PC-9 (cell line): ENCODE measurements at regions not wholly inside any gene's neighbourhood (a gene's known extent, or its start where the extent isn't known, plus 50 kb on each side); places are given as distances from the start of the nearest gene placed in this dataset.

Experiments used
- BruUV-seq: library from RNA; stranded (reverse); fragments of 400-500 nt; replicated peaks from 2 replicates; lab custom pipeline; 2021; lab: Mats Ljungman, UMichigan
- CTCF ChIA-PET: fragments of 300-600 bp; sonication (Branson Sonifier 250); formaldehyde crosslinking; loops from one replicate; lab custom pipeline; 2022; ENCODE audit warnings: antibody characterized with exemption; lab: Charles Lee
- POLR2A ChIA-PET: fragments of 300-600 bp; sonication (Branson Sonifier 250); formaldehyde crosslinking; loops from one replicate; lab custom pipeline; 2022; ENCODE audit warnings: antibody characterized with exemption; ENCODE audit not compliant: unreplicated experiment; lab: Charles Lee
- DNase-seq, 2 experiments: peaks; one replicate each; pipeline versions ENCODE4 v3.0.0 to v3.0.0-alpha.2; 2015 to 2022; ENCODE audit warnings: mixed read lengths in 1 of 2
- H2AFZ ChIP-seq: fragments of 200-600 bp; sonication (generic); 2 replicates; pipeline ENCODE4 v1.8.1; 2017; ENCODE audit warnings: antibody characterized with exemption
- H3F3A ChIP-seq: fragments of 200-600 bp; sonication (generic); 2 replicates; pipeline ENCODE4 v1.8.1; 2017; ENCODE audit warnings: antibody characterized with exemption, mild to moderate bottlenecking, low read depth; ENCODE audit not compliant: insufficient read depth
- H3K27ac ChIP-seq: fragments of 200-600 bp; sonication (generic); 2 replicates; pipeline ENCODE4 v1.6.1; 2016; ENCODE audit warnings: mixed run types
- H3K27me3 ChIP-seq: fragments of 200-600 bp; sonication (generic); 2 replicates; pipeline ENCODE4 v1.6.1; 2016; ENCODE audit warnings: low read depth, mixed run types; ENCODE audit not compliant: insufficient read depth
- H3K36me3 ChIP-seq: fragments of 200-600 bp; sonication (generic); 2 replicates; pipeline ENCODE4 v1.6.1; 2016; ENCODE audit warnings: low read depth, mixed run types
- H3K4me1 ChIP-seq: fragments of 200-600 bp; sonication (generic); replicated peaks from 2 replicates; pipeline ENCODE4 v1.6.1; 2016; ENCODE audit warnings: mixed run types; ENCODE audit not compliant: insufficient read depth
- H3K4me2 ChIP-seq: fragments of 200-600 bp; sonication (generic); 2 replicates; pipeline ENCODE4 v1.6.1; 2017; ENCODE audit warnings: mixed run types
- H3K4me3 ChIP-seq: fragments of 200-600 bp; sonication (generic); 2 replicates; pipeline ENCODE4 v1.6.1; 2016; ENCODE audit warnings: mixed run types
- H3K79me2 ChIP-seq: fragments of 200-600 bp; sonication (generic); 2 replicates; pipeline ENCODE4 v1.6.1; 2017; ENCODE audit warnings: low read depth, mixed run types
- H3K9me2 ChIP-seq: fragments of 200-600 bp; sonication (generic); 2 replicates; pipeline ENCODE4 v1.8.1; 2017; ENCODE audit warnings: mild to moderate bottlenecking; ENCODE audit not compliant: insufficient read depth
- H3K9me3 ChIP-seq: fragments of 200-600 bp; sonication (generic); 2 replicates; pipeline ENCODE4 v1.8.1; 2016; ENCODE audit warnings: low read depth; ENCODE audit not compliant: insufficient read depth
- H4K20me1 ChIP-seq: fragments of 200-600 bp; sonication (generic); 2 replicates; pipeline ENCODE4 v1.8.1; 2017; ENCODE audit not compliant: insufficient read depth
- CTCF ChIP-seq: fragments of 200-600 bp; sonication (generic); conservative IDR thresholded peaks from 2 replicates; pipeline ENCODE4 v1.6.1; 2017; ENCODE audit warnings: mixed run types, antibody characterized with exemption, mild to moderate bottlenecking, moderate library complexity
- EZH2 ChIP-seq: fragments of 200-600 bp; sonication (generic); IDR thresholded peaks from 2 replicates; pipeline ENCODE4 v1.8.0; 2017; ENCODE audit warnings: antibody characterized with exemption, low read depth
- intact Hi-C: fragments of 100-400 bp; cut with micrococcal nuclease; formaldehyde crosslinking; loops from one replicate; pipeline ENCODE4 v1.10.0; 2022; ENCODE audit not compliant: unreplicated experiment

DNA sequence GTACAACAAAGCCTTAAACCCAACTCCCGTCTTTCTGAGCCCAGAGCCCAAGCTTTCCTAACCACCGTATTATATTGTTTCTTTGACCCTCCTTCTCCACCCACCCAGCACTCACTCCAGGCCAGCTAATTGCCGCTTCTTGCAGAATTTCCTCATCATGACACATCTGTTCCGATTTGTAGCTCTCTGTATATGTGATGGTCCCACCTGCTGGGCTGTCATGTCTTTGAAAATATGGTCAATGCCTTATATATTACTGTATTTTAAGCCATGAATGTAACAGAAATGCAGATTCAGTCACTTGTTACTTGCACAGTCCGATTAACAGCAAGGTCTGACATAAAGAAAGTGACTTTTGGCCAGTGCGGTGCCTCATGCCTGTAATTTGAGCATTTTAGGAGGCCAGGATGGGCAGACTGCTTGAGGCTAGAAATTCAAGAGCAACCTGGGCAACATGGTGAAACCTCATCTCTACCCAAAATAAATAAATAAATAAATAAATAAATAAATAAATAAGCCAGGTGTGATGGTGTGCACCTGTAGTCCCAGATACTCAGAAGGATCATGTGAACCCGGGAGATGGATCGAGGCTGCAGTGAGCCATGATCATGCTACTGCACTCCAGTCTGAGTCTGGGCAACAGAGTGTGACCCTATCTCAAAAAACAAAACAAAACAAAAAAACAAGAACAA lies 359.8 kb downstream of the ATP23 start:
- Histone ChIP-seq H3K4me2 (no peak overlapping the region), H3K27ac (no peak overlapping the region), H4K20me1 (no peaks in the 10 kb centered on the region), H2AFZ (no peak overlapping the region), H3F3A (peaks cover 6% of the 10 kb centered on the region; the same call in 1 of the 2 replicates), H3K4me1 (peaks cover 16% of the 10 kb centered on the region), H3K9me3 (peaks cover 3% of the 10 kb centered on the region; the same call in 1 of the 2 replicates), H3K9me2 (no peaks in the 10 kb centered on the region), H3K4me3 (no peak overlapping the region), H3K36me3 (no peaks in the 10 kb centered on the region), H3K79me2 (no peaks in the 10 kb centered on the region), H3K27me3 (no peaks in the 10 kb centered on the region)
- ChIA-PET POLR2A (no interaction called here), CTCF (no interaction called here)
- no TSS peak for BruUV-seq
- no peak for DNase-seq
- no peak for TF ChIP-seq CTCF
- intact Hi-C loops = no loop called here

GRCh38 chr12:58301730-58302122 lies 360.4 kb downstream of the ATP23 start:
- Histone ChIP-seq H3K79me2 (no peaks in the 10 kb centered on the region), H3K36me3 (no peaks in the 10 kb centered on the region), H3K4me2 (no peak overlapping the region), H3K9me3 (peaks cover 3% of the 10 kb centered on the region; the same call in 1 of the 2 replicates), H3K4me1 (peaks cover 21% of the 10 kb centered on the region), H3K4me3 (no peak overlapping the region), H3K9me2 (no peaks in the 10 kb centered on the region), H3F3A (peaks cover 6% of the 10 kb centered on the region; the same call in 1 of the 2 replicates), H3K27me3 (no peaks in the 10 kb centered on the region), H3K27ac (no peak overlapping the region), H4K20me1 (no peaks in the 10 kb centered on the region), H2AFZ (peak overlapping the region; percentile 60; the same call in 1 of the 2 replicates)
- POLR2A ChIA-PET = no interaction called here
- TF ChIP-seq CTCF = no peak
- BruUV-seq = no TSS peak
- no peak for DNase-seq
- CTCF ChIA-PET = no interaction called here
- intact Hi-C loops = no loop called here

DNA sequence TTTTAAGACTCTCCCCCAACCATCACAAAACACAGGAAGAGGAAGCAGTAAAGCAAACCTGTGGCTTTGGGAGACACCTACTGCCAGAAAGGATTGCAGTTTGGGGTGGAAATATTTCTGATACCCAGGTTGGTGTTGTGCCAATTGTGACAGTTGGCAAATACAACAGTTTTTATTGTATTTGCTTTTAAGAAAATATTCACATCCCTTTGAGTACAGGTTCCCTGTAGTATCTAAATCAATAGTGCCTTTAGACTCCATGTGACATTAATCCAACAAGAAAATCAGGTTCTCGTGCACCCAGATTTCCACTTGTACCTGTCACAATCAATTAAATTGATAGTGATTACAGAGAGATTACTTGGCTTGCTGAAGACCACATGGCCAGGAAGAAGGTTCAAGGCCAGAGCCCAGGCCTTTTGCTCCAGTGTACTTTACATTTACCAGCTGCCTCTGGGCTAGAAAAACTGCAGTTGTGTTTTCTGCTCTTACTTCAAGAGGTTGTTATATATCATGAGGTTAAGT lies 361.2 kb downstream of the ATP23 start:
- peaks cover 21% of the 10 kb centered on the region for H3K4me1 ChIP-seq
- H3F3A ChIP-seq = peaks cover 6% of the 10 kb centered on the region; the same call in 1 of the 2 replicates
- H3K79me2 ChIP-seq = no peaks in the 10 kb centered on the region
- H3K4me2 ChIP-seq = no peak overlapping the region
- TF ChIP-seq CTCF = no peak
- no peak for TF ChIP-seq EZH2
- peaks cover 5% of the 10 kb centered on the region; the same call in 1 of the 2 replicates for H3K9me3 ChIP-seq
- intact Hi-C loops = no loop called here
- H2AFZ ChIP-seq = 0 out of 2 replicates have a peak overlapping the region, but pooled peaks have one; percentile 68
- H3K9me2 ChIP-seq = no peaks in the 10 kb centered on the region
- H3K27ac ChIP-seq = peak overlapping the region; percentile 7; the same call in 1 of the 2 replicates
- H3K36me3 ChIP-seq = no peaks in the 10 kb centered on the region
- H4K20me1 ChIP-seq = no peaks in the 10 kb centered on the region
- no peak overlapping the region for H3K4me3 ChIP-seq
- ChIA-PET CTCF (no interaction called here), POLR2A (no interaction called here)
- BruUV-seq = no TSS peak
- DNase-seq = peak in 1 of 2 experiments; percentile 69
- H3K27me3 ChIP-seq = no peaks in the 10 kb centered on the region
